ENCODE measurements at regions not wholly inside any gene's neighbourhood (a gene's known extent, or its start where the extent isn't known, plus 50 kb on each side); places are given as distances from the start of the nearest gene placed in this dataset.
"Not testable (repeated sequence)": the region's sequence is repeated elsewhere in the genome, so short reads cannot be mapped to it uniquely, and the experiment has no call there.

- DNase-seq, result no peak
Observed at GRCh38 chr1:119191325-119191724, 50.9 kb upstream of the WARS2 start.

GRCh38 chr1:119204197-119204960, 63.9 kb upstream of the WARS2 start:
- DNase-seq, result no peak

- no peak for DNase-seq
Observed at GRCh38 chr1:119204961-119205357, 64.5 kb upstream of the WARS2 start.

GRCh38 chr1:119209061-119209460, 68.6 kb upstream of the WARS2 start:
- no peak for DNase-seq

GRCh38 chr1:119209596-119210295, 69.3 kb upstream of the WARS2 start:
- DNase-seq, result no peak

- DNase-seq, result no peak
Observed at GRCh38 chr1:119210296-119210649, 69.8 kb upstream of the WARS2 start.

GRCh38 chr1:119213213-119213612, 72.8 kb upstream of the WARS2 start:
- DNase-seq, result not testable (repeated sequence)

- not testable (repeated sequence) for DNase-seq
Observed at GRCh38 chr1:119214961-119215360, 74.5 kb upstream of the WARS2 start.

- no peak for DNase-seq
Observed at GRCh38 chr1:119217309-119217828, 76.9 kb upstream of the WARS2 start.

GRCh38 chr1:119219711-119220110, 79.3 kb upstream of the WARS2 start:
- no peak for DNase-seq

GRCh38 chr1:119220991-119221390, 80.5 kb upstream of the WARS2 start:
- DNase-seq, result no peak

GRCh38 chr1:119222271-119222670, 81.8 kb upstream of the WARS2 start:
- DNase-seq, result no peak

- DNase-seq, result no peak
Observed at GRCh38 chr1:119225265-119225664, 84.8 kb upstream of the WARS2 start.

- no peak for DNase-seq
Observed at GRCh38 chr1:119225831-119226230, 85.4 kb upstream of the WARS2 start.

GRCh38 chr1:119226321-119226720, 85.9 kb upstream of the WARS2 start:
- DNase-seq, result no peak

GRCh38 chr1:119226913-119227312, 86.5 kb upstream of the WARS2 start:
- DNase-seq, result no peak

- no peak for DNase-seq
Observed at GRCh38 chr1:119227456-119227855, 87.0 kb upstream of the WARS2 start.

GRCh38 chr1:119228335-119229080, 88.1 kb upstream of the WARS2 start:
- no peak for DNase-seq

- no peak for DNase-seq
Observed at GRCh38 chr1:119235120-119235519, 94.7 kb upstream of the WARS2 start.

GRCh38 chr1:119245881-119246280, 105.4 kb upstream of the WARS2 start:
- DNase-seq, result no peak

- DNase-seq, result no peak
Observed at GRCh38 chr1:119249283-119249682, 108.8 kb upstream of the WARS2 start.

GRCh38 chr1:119250299-119250698, 109.8 kb upstream of the WARS2 start:
- DNase-seq, result no peak

- DNase-seq, result no peak
Observed at GRCh38 chr1:119251751-119252150, 111.3 kb upstream of the WARS2 start.

- no peak for DNase-seq
Observed at GRCh38 chr1:119253366-119253765, 112.9 kb upstream of the WARS2 start.

Measured in stimulated activated CD4-positive, alpha-beta T cell treated with anti-CD3 and anti-CD28 coated beads, Interleukin-2, amount 100 ng/mL, for 24 hours (primary cell).